ENCODE measurements at regions not wholly inside any gene's neighbourhood (a gene's known extent, or its start where the extent isn't known, plus 50 kb on each side); places are given as distances from the start of the nearest gene placed in this dataset.
"Not testable (repeated sequence)": the region's sequence is repeated elsewhere in the genome, so short reads cannot be mapped to it uniquely, and the experiment has no call there.

- DNase-seq = no peak
Observed at GRCh38 chr2:167334146-167334742, 446.0 kb downstream of the XIRP2 start.

- no peak for DNase-seq
Observed at GRCh38 chr2:167333245-167333644, 445.0 kb downstream of the XIRP2 start.

- DNase-seq = no peak
Observed at GRCh38 chr2:167332358-167332757, 444.1 kb downstream of the XIRP2 start.

- no peak for DNase-seq
Observed at GRCh38 chr2:167331636-167332232, 443.5 kb downstream of the XIRP2 start.

GRCh38 chr2:167328808-167329207, 440.5 kb downstream of the XIRP2 start:
- not testable (repeated sequence) for DNase-seq

- DNase-seq = no peak
Observed at GRCh38 chr2:167322795-167323194, 434.5 kb downstream of the XIRP2 start.

- DNase-seq = no peak
Observed at GRCh38 chr2:167318581-167318980, 430.3 kb downstream of the XIRP2 start.

GRCh38 chr2:167310442-167310841, 422.2 kb downstream of the XIRP2 start:
- DNase-seq = no peak
